ENCODE measurements at regions not wholly inside any gene's neighbourhood (a gene's known extent, or its start where the extent isn't known, plus 50 kb on each side); places are given as distances from the start of the nearest gene placed in this dataset.

DNA sequence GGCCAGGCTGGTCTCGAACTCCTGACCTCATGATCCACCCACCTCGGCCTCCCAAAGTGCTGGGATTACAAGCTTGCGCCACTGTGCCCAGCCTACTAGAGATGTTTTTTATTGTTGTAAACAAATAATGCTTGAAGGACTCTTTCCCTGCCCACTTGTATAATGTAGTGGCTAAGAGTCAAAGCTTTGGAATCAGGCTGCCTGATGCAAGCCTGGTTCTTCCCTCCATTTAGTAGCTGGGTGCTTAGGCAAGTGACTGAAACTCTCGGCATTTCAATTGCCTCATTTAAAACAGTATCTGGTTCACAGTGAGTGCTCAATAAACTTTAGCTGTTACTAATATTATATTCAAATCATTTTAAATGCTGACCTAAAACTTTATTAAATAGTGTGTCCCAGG, 144.2 kb upstream of the FOXN2 start:
- TF ChIP-seq, protein P1, sequence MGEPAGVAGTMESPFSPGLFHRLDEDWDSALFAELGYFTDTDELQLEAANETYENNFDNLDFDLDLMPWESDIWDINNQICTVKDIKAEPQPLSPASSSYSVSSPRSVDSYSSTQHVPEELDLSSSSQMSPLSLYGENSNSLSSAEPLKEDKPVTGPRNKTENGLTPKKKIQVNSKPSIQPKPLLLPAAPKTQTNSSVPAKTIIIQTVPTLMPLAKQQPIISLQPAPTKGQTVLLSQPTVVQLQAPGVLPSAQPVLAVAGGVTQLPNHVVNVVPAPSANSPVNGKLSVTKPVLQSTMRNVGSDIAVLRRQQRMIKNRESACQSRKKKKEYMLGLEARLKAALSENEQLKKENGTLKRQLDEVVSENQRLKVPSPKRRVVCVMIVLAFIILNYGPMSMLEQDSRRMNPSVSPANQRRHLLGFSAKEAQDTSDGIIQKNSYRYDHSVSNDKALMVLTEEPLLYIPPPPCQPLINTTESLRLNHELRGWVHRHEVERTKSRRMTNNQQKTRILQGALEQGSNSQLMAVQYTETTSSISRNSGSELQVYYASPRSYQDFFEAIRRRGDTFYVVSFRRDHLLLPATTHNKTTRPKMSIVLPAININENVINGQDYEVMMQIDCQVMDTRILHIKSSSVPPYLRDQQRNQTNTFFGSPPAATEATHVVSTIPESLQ (CRISPR knock-in tag; conservative IDR thresholded peaks at IDR 0.05), result no peak
- TF ChIP-seq MYNN (CRISPR knock-in tag; IDR thresholded peaks at IDR 0.05; ENCODE audit: low read depth) (no peak), EP300 (IDR thresholded peaks at IDR 0.05; ENCODE audit: low read depth in 2 of 2, low read length in 2 of 2) (no peak), EP300 (CRISPR knock-in tag; IDR thresholded peaks at IDR 0.05; ENCODE audit: borderline replicate concordance) (no peak), ONECUT2 (CRISPR knock-in tag; IDR thresholded peaks at IDR 0.05) (no peak), ZSCAN5A (CRISPR knock-in tag; IDR thresholded peaks at IDR 0.05; ENCODE audit: borderline replicate concordance) (no peak), EZH2 (conservative IDR thresholded peaks at IDR 0.05; ENCODE audit: low read depth, low read length) (no peak), STAT6 (CRISPR knock-in tag; IDR thresholded peaks at IDR 0.05; ENCODE audit: borderline replicate concordance) (no peak), RAD21 (CRISPR knock-in tag; IDR thresholded peaks at IDR 0.05) (no peak), SRY (CRISPR knock-in tag; IDR thresholded peaks at IDR 0.05) (no peak), SP1 (IDR thresholded peaks at IDR 0.05) (no peak), SP1 (CRISPR knock-in tag; IDR thresholded peaks at IDR 0.05) (no peak), CHD2 (IDR thresholded peaks at IDR 0.05; ENCODE audit: low read depth, low read length) (no peak), ZBTB4 (CRISPR knock-in tag; IDR thresholded peaks at IDR 0.05; ENCODE audit: borderline replicate concordance) (no peak)
- TF ChIP-seq, protein P2, sequence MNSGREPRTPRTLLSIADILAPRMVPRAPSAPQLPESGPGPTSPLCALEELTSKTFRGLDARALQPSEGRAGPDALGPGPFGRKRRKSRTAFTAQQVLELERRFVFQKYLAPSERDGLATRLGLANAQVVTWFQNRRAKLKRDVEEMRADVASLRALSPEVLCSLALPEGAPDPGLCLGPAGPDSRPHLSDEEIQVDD (CRISPR knock-in tag; IDR thresholded peaks at IDR 0.05; ENCODE audit: borderline replicate concordance), result no peak
- TF ChIP-seq, protein P3, sequence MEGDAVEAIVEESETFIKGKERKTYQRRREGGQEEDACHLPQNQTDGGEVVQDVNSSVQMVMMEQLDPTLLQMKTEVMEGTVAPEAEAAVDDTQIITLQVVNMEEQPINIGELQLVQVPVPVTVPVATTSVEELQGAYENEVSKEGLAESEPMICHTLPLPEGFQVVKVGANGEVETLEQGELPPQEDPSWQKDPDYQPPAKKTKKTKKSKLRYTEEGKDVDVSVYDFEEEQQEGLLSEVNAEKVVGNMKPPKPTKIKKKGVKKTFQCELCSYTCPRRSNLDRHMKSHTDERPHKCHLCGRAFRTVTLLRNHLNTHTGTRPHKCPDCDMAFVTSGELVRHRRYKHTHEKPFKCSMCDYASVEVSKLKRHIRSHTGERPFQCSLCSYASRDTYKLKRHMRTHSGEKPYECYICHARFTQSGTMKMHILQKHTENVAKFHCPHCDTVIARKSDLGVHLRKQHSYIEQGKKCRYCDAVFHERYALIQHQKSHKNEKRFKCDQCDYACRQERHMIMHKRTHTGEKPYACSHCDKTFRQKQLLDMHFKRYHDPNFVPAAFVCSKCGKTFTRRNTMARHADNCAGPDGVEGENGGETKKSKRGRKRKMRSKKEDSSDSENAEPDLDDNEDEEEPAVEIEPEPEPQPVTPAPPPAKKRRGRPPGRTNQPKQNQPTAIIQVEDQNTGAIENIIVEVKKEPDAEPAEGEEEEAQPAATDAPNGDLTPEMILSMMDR (CRISPR knock-in tag; IDR thresholded peaks at IDR 0.05), result no peak
